HG02571 (cell line): ENCODE measurements at regions not wholly inside any gene's neighbourhood (a gene's known extent, or its start where the extent isn't known, plus 50 kb on each side); places are given as distances from the start of the nearest gene placed in this dataset.

Experiments
- ATAC-seq: cut with Tn5 transposase; IDR thresholded peaks from one replicate; pipeline ENCODE4 v1.9.1; 2021; ENCODE audit warnings: mild to moderate bottlenecking, moderate library complexity; ENCODE audit not compliant: unreplicated experiment

- no peak for ATAC-seq
These were observed 54.6 kb upstream of the RXRA start for GRCh38 chr9:134271338-134272301.

GRCh38 chr9:134272302-134273023 is 53.8 kb upstream of the RXRA start:
- no peak for ATAC-seq

GRCh38 chr9:134273647-134274046 is 52.6 kb upstream of the RXRA start:
- no peak for ATAC-seq

GRCh38 chr9:134275375-134275774 is 50.9 kb upstream of the RXRA start:
- no peak for ATAC-seq

- no peak for ATAC-seq
These were observed 49.6 kb upstream of the RXRA start for GRCh38 chr9:134276453-134277245.
